ENCODE measurements at regions not wholly inside any gene's neighbourhood (a gene's known extent, or its start where the extent isn't known, plus 50 kb on each side); places are given as distances from the start of the nearest gene placed in this dataset.

- no peak for TF ChIP-seq TAF1 (IDR thresholded peaks at IDR 0.05; ENCODE audit: borderline replicate concordance, insufficient read depth, low read length)
- TF ChIP-seq POLR2AphosphoS5 (IDR thresholded peaks at IDR 0.05; ENCODE audit: low read depth, low read length) = no peak
- TF ChIP-seq FOXP2 (optimal IDR thresholded peaks at IDR 0.05; ENCODE audit: borderline replicate concordance, extremely low read depth, extremely low read length, insufficient read depth) = no peak
- no peak for TF ChIP-seq SIN3A (IDR thresholded peaks at IDR 0.05; ENCODE audit: borderline replicate concordance, insufficient read depth, low read length)
- TF ChIP-seq, protein P1, sequence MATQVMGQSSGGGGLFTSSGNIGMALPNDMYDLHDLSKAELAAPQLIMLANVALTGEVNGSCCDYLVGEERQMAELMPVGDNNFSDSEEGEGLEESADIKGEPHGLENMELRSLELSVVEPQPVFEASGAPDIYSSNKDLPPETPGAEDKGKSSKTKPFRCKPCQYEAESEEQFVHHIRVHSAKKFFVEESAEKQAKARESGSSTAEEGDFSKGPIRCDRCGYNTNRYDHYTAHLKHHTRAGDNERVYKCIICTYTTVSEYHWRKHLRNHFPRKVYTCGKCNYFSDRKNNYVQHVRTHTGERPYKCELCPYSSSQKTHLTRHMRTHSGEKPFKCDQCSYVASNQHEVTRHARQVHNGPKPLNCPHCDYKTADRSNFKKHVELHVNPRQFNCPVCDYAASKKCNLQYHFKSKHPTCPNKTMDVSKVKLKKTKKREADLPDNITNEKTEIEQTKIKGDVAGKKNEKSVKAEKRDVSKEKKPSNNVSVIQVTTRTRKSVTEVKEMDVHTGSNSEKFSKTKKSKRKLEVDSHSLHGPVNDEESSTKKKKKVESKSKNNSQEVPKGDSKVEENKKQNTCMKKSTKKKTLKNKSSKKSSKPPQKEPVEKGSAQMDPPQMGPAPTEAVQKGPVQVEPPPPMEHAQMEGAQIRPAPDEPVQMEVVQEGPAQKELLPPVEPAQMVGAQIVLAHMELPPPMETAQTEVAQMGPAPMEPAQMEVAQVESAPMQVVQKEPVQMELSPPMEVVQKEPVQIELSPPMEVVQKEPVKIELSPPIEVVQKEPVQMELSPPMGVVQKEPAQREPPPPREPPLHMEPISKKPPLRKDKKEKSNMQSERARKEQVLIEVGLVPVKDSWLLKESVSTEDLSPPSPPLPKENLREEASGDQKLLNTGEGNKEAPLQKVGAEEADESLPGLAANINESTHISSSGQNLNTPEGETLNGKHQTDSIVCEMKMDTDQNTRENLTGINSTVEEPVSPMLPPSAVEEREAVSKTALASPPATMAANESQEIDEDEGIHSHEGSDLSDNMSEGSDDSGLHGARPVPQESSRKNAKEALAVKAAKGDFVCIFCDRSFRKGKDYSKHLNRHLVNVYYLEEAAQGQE (IDR thresholded peaks at IDR 0.05; ENCODE audit: insufficient read depth in 1 of 2, low read depth in 2 of 2, low read length in 2 of 2) = no peak
These were observed 219.7 kb downstream of the UNC5CL start for GRCh38 chr6:40819182-40819834.

GRCh38 chr6:40817369-40817768 is 221.7 kb downstream of the UNC5CL start:
- TF ChIP-seq TAF1 (IDR thresholded peaks at IDR 0.05; ENCODE audit: borderline replicate concordance, insufficient read depth, low read length) (no peak), SIN3A (IDR thresholded peaks at IDR 0.05; ENCODE audit: borderline replicate concordance, insufficient read depth, low read length) (no peak), POLR2AphosphoS5 (IDR thresholded peaks at IDR 0.05; ENCODE audit: low read depth, low read length) (no peak), FOXP2 (optimal IDR thresholded peaks at IDR 0.05; ENCODE audit: borderline replicate concordance, extremely low read depth, extremely low read length, insufficient read depth) (no peak)
- TF ChIP-seq, protein P1 (IDR thresholded peaks at IDR 0.05; ENCODE audit: insufficient read depth in 1 of 2, low read depth in 2 of 2, low read length in 2 of 2) = no peak

DNA sequence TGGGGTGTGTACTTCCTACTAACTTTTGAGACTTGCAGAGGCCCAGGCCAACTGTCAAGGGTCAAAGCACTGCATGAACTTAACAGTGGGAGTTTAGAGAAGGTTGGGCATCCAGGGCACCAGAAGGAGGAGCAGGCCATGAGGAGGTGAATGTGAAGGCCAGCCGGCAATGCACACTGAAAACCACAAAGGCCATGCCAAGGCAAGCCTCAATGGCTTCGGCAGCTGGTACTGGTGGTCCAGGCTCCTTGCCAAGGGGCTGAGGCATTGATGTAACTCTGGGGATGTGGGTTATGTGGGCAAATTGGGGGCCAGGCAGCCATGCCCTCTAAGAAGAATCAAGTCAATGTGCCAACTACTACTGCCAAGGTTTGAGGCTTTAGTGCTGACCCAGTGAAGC is 222.4 kb downstream of the UNC5CL start:
- TF ChIP-seq TAF1 (IDR thresholded peaks at IDR 0.05; ENCODE audit: borderline replicate concordance, insufficient read depth, low read length) = no peak
- no peak for TF ChIP-seq POLR2AphosphoS5 (IDR thresholded peaks at IDR 0.05; ENCODE audit: low read depth, low read length)
- TF ChIP-seq FOXP2 (optimal IDR thresholded peaks at IDR 0.05; ENCODE audit: borderline replicate concordance, extremely low read depth, extremely low read length, insufficient read depth) = no peak
- TF ChIP-seq SIN3A (IDR thresholded peaks at IDR 0.05; ENCODE audit: borderline replicate concordance, insufficient read depth, low read length) = no peak
- TF ChIP-seq, protein P1 (IDR thresholded peaks at IDR 0.05; ENCODE audit: insufficient read depth in 1 of 2, low read depth in 2 of 2, low read length in 2 of 2) = no peak

- TF ChIP-seq TAF1 (IDR thresholded peaks at IDR 0.05; ENCODE audit: borderline replicate concordance, insufficient read depth, low read length) = no peak
These were observed 223.3 kb downstream of the UNC5CL start for GRCh38 chr6:40815731-40816130.

GRCh38 chr6:40810171-40810570 is 223.0 kb upstream of the LRFN2 start:
- TF ChIP-seq FOXP2 (optimal IDR thresholded peaks at IDR 0.05; ENCODE audit: borderline replicate concordance, extremely low read depth, extremely low read length, insufficient read depth) (no peak), TAF1 (IDR thresholded peaks at IDR 0.05; ENCODE audit: borderline replicate concordance, insufficient read depth, low read length) (no peak), POLR2AphosphoS5 (IDR thresholded peaks at IDR 0.05; ENCODE audit: low read depth, low read length) (no peak), SIN3A (IDR thresholded peaks at IDR 0.05; ENCODE audit: borderline replicate concordance, insufficient read depth, low read length) (no peak)
- TF ChIP-seq, protein P1 (IDR thresholded peaks at IDR 0.05; ENCODE audit: insufficient read depth in 1 of 2, low read depth in 2 of 2, low read length in 2 of 2) = no peak

Measured in PFSK-1 (cell line).